ENCODE measurements at regions not wholly inside any gene's neighbourhood (a gene's known extent, or its start where the extent isn't known, plus 50 kb on each side); places are given as distances from the start of the nearest gene placed in this dataset.
"Not testable (repeated sequence)": the region's sequence is repeated elsewhere in the genome, so short reads cannot be mapped to it uniquely, and the experiment has no call there.

GRCh38 chr2:103169861-103170260, 408.0 kb downstream of the TMEM182 start:
- DNase-seq = no peak

- no peak for DNase-seq
Measured at GRCh38 chr2:103172821-103173220, 411.0 kb downstream of the TMEM182 start.

- DNase-seq = no peak
Measured at GRCh38 chr2:103174711-103175110, 412.9 kb downstream of the TMEM182 start.

- no peak for DNase-seq
Measured at GRCh38 chr2:103176294-103176915, 414.6 kb downstream of the TMEM182 start.

GRCh38 chr2:103179798-103180197, 418.0 kb downstream of the TMEM182 start:
- DNase-seq = no peak

- DNase-seq = no peak
Measured at GRCh38 chr2:103183061-103183460, 421.2 kb downstream of the TMEM182 start.

- DNase-seq = no peak
Measured at GRCh38 chr2:103196802-103197201, 435.0 kb downstream of the TMEM182 start.

- DNase-seq = not testable (repeated sequence)
Measured at GRCh38 chr2:103200774-103201173, 438.9 kb downstream of the TMEM182 start.

GRCh38 chr2:103208916-103209315, 447.1 kb downstream of the TMEM182 start:
- no peak for DNase-seq

GRCh38 chr2:103213028-103213542, 451.3 kb downstream of the TMEM182 start:
- no peak for DNase-seq

- no peak for DNase-seq
Measured at GRCh38 chr2:103218516-103218915, 456.7 kb downstream of the TMEM182 start.

- DNase-seq = no peak
Measured at GRCh38 chr2:103219398-103219797, 457.6 kb downstream of the TMEM182 start.

- DNase-seq = no peak
Measured at GRCh38 chr2:103222969-103223368, 461.1 kb downstream of the TMEM182 start.

- DNase-seq = no peak
Measured at GRCh38 chr2:103230796-103231195, 469.0 kb downstream of the TMEM182 start.

GRCh38 chr2:103232865-103233264, 471.0 kb downstream of the TMEM182 start:
- no peak for DNase-seq

GRCh38 chr2:103233691-103234090, 471.9 kb downstream of the TMEM182 start:
- DNase-seq = no peak

GRCh38 chr2:103235283-103235682, 473.5 kb downstream of the TMEM182 start:
- no peak for DNase-seq

GRCh38 chr2:103249462-103249861, 487.6 kb downstream of the TMEM182 start:
- no peak for DNase-seq

- DNase-seq = no peak
Measured at GRCh38 chr2:103252781-103253180, 490.9 kb downstream of the TMEM182 start.

GRCh38 chr2:103254611-103255010, 492.8 kb downstream of the TMEM182 start:
- DNase-seq = no peak

- DNase-seq = no peak
Measured at GRCh38 chr2:103264058-103264768, 502.4 kb downstream of the TMEM182 start.

GRCh38 chr2:103265521-103265920, 503.7 kb downstream of the TMEM182 start:
- DNase-seq = no peak

GRCh38 chr2:103268841-103269498, 507.1 kb downstream of the TMEM182 start:
- DNase-seq = no peak

GRCh38 chr2:103276869-103277268, 515.0 kb downstream of the TMEM182 start:
- no peak for DNase-seq

All from AML-193 (cell line).